H1 (cell line): ENCODE measurements at regions not wholly inside any gene's neighbourhood (a gene's known extent, or its start where the extent isn't known, plus 50 kb on each side); places are given as distances from the start of the nearest gene placed in this dataset.

Experiments used
- CTCF ChIA-PET: fragments of 300-600 bp; sonication (Branson Sonifier 250); formaldehyde crosslinking; loops from one replicate; lab custom pipeline; 2021; ENCODE audit not compliant: partially characterized antibody; lab: Charles Lee
- POLR2A ChIA-PET: fragments of 300-600 bp; sonication (Branson Sonifier 250); formaldehyde crosslinking; loops from one replicate; lab custom pipeline; 2021; ENCODE audit warnings: inconsistent platforms; ENCODE audit not compliant: partially characterized antibody; lab: Charles Lee
- DNase-seq, 2 experiments: peaks; one replicate each; pipeline versions ENCODE4 v3.0.0 to v3.0.0-alpha.2; 2010 to 2022; ENCODE audit warnings: low spot score in 2 of 2, low read depth in 1 of 2, mixed read lengths in 1 of 2
- FAIRE-seq: peaks from 2 replicates; lab custom pipeline; 2011; peaks lifted over from hg19 to GRCh38; lab: Jason Lieb, UNC
- H2AFZ ChIP-seq: 2 replicates; pipeline ENCODE4 v1.8.1; 2012; ENCODE audit warnings: low read length, inconsistent platforms
- H2AK5ac ChIP-seq: 2 replicates; pipeline ENCODE4 v1.6.1; 2013; ENCODE audit warnings: low read depth, low read length
- H2BK120ac ChIP-seq: replicated peaks from 2 replicates; pipeline ENCODE3; 2013; ENCODE audit warnings: low read depth, low read length, inconsistent platforms
- H2BK12ac ChIP-seq: 2 replicates; pipeline ENCODE4 v1.6.1; 2013; ENCODE audit warnings: low read depth, low read length
- H2BK15ac ChIP-seq: 2 replicates; pipeline ENCODE4 v1.6.1; 2013; ENCODE audit warnings: low read length
- H2BK20ac ChIP-seq: 2 replicates; pipeline ENCODE4 v1.6.1; 2013; ENCODE audit warnings: low read length
- H2BK5ac ChIP-seq: 2 replicates; pipeline ENCODE4 v1.6.1; 2013; ENCODE audit warnings: low read depth, low read length
- H3K14ac ChIP-seq: 2 replicates; pipeline ENCODE4 v1.6.1; 2013; ENCODE audit warnings: inconsistent platforms; ENCODE audit not compliant: insufficient read length
- H3K18ac ChIP-seq: 2 replicates; pipeline ENCODE4 v1.6.1; 2013; ENCODE audit warnings: low read length; ENCODE audit errors: extremely low read depth
- H3K23ac ChIP-seq: 2 replicates; pipeline ENCODE4 v1.6.1; 2013; ENCODE audit warnings: inconsistent platforms; ENCODE audit not compliant: insufficient read length
- H3K23me2 ChIP-seq: 2 replicates; pipeline ENCODE4 v1.6.1; 2013; ENCODE audit warnings: low read depth, low read length
- H3K27ac ChIP-seq: 2 replicates; pipeline ENCODE4 v1.6.1; 2011; ENCODE audit warnings: low read depth, low read length, inconsistent platforms
- H3K27me3 ChIP-seq, 4 experiments: replicated peaks in 1 of 4; 1 replicate in 1 of 4; 2 replicates in 3 of 4; pipeline versions ENCODE4 v1.6.1 to v1.8.1; 2011 to 2013; ENCODE audit warnings: low read length in 3 of 4, mild to moderate bottlenecking in 3 of 4, inconsistent platforms in 2 of 4, mixed read lengths in 2 of 4, moderate library complexity in 1 of 4; ENCODE audit not compliant: control insufficient read depth in 3 of 4, insufficient read depth in 3 of 4; ENCODE audit errors: extremely low read depth in 1 of 4
- H3K36me3 ChIP-seq, 4 experiments: 2 replicates each; pipeline versions ENCODE4 v1.6.1 to v1.8.1; 2011 to 2013; ENCODE audit warnings: mild to moderate bottlenecking in 4 of 4, low read length in 3 of 4, moderate library complexity in 2 of 4, control low read depth in 1 of 4, inconsistent platforms in 1 of 4; ENCODE audit not compliant: insufficient read depth in 4 of 4, control insufficient read depth in 2 of 4
- H3K4ac ChIP-seq: replicated peaks from 2 replicates; pipeline ENCODE3; 2013; ENCODE audit warnings: low read length, low read depth, mixed read lengths, inconsistent platforms; ENCODE audit not compliant: insufficient read length
- H3K4me1 ChIP-seq, 4 experiments: replicated peaks in 1 of 4; 1 replicate in 1 of 4; 2 replicates in 3 of 4; pipeline versions ENCODE4 v1.6.1 to v1.8.1; 2011 to 2013; ENCODE audit warnings: low read length in 3 of 4, inconsistent platforms in 2 of 4, mixed read lengths in 1 of 4; ENCODE audit not compliant: insufficient read depth in 4 of 4, control insufficient read depth in 3 of 4
- H3K4me2 ChIP-seq, 2 experiments: 2 replicates each; pipeline versions ENCODE4 v1.6.1 to v1.8.1; 2011 to 2013; ENCODE audit warnings: low read depth in 2 of 2, low read length in 2 of 2, control low read depth in 1 of 2, inconsistent platforms in 1 of 2, mild to moderate bottlenecking in 1 of 2; ENCODE audit not compliant: insufficient read depth in 1 of 2
- H3K4me3 ChIP-seq, 4 experiments: fragments of 200-600, 300-600 bp in 1 of 4; sonication (generic), shearing (Covaris generic), sonication (Bioruptor Twin) in 1 of 4; 2 replicates each; pipeline versions ENCODE4 v1.5.1 to v1.8.1; 2011 to 2016; ENCODE audit warnings: low read length in 4 of 4, low read depth in 3 of 4, control low read depth in 2 of 4, inconsistent platforms in 2 of 4, mild to moderate bottlenecking in 2 of 4, mixed read lengths in 1 of 4, moderate library complexity in 1 of 4; ENCODE audit not compliant: insufficient read depth in 2 of 4; ENCODE audit errors: extremely low read depth in 1 of 4
- H3K56ac ChIP-seq: replicated peaks from 2 replicates; pipeline ENCODE3; 2013; ENCODE audit warnings: low read depth, mild to moderate bottlenecking, mixed read lengths, low read length, inconsistent platforms; ENCODE audit not compliant: insufficient read length
- H3K79me1 ChIP-seq: 2 replicates; pipeline ENCODE4 v1.6.1; 2013; ENCODE audit warnings: low read depth, low read length, control low read depth
- H3K79me2 ChIP-seq, 2 experiments: 2 replicates each; pipeline versions ENCODE4 v1.6.1 to v1.8.1; 2012 to 2013; ENCODE audit warnings: low read length in 2 of 2, mild to moderate bottlenecking in 2 of 2, inconsistent platforms in 1 of 2; ENCODE audit not compliant: insufficient read depth in 2 of 2, control insufficient read depth in 1 of 2
- H3K9ac ChIP-seq, 4 experiments: replicated peaks in 1 of 4; 1 replicate in 1 of 4; 2 replicates in 3 of 4; pipeline versions ENCODE4 v1.6.1 to v1.8.1; 2011 to 2013; ENCODE audit warnings: low read depth in 3 of 4, low read length in 3 of 4, control low read depth in 2 of 4, mild to moderate bottlenecking in 2 of 4, moderate library complexity in 2 of 4, inconsistent platforms in 1 of 4; ENCODE audit errors: extremely low read depth in 1 of 4
- H3K9me3 ChIP-seq, 2 experiments: 2 replicates each; pipeline versions ENCODE4 v1.6.1 to v1.8.1; 2012 to 2013; ENCODE audit warnings: mild to moderate bottlenecking in 2 of 2, moderate library complexity in 2 of 2, control low read depth in 1 of 2, inconsistent platforms in 1 of 2, low read depth in 1 of 2, low read length in 1 of 2, mixed read lengths in 1 of 2; ENCODE audit not compliant: insufficient read depth in 2 of 2
- H4K20me1 ChIP-seq, 2 experiments: replicated peaks in 1 of 2; 2 replicates each; pipeline versions ENCODE3 to v1.8.1; 2011 to 2013; ENCODE audit warnings: inconsistent platforms in 2 of 2, low read length in 2 of 2, mild to moderate bottlenecking in 1 of 2; ENCODE audit not compliant: insufficient read depth in 2 of 2, control insufficient read depth in 1 of 2
- H4K5ac ChIP-seq: 2 replicates; pipeline ENCODE4 v1.6.1; 2013; ENCODE audit warnings: low read length, low read depth, mixed read lengths, inconsistent platforms; ENCODE audit not compliant: insufficient read length
- H4K8ac ChIP-seq: 2 replicates; pipeline ENCODE4 v1.8.0; 2013; ENCODE audit warnings: mild to moderate bottlenecking, moderate library complexity, low read length, inconsistent platforms; ENCODE audit not compliant: insufficient read depth; ENCODE audit errors: extremely low read depth
- H4K91ac ChIP-seq: replicated peaks from 2 replicates; pipeline ENCODE3; 2013; ENCODE audit warnings: low read length, mixed read lengths, inconsistent platforms; ENCODE audit not compliant: insufficient read length
- CBX8 ChIP-seq: fragments of 300-800, 300-1000 bp; sonication (generic); IDR thresholded peaks from 2 replicates; pipeline ENCODE4 v1.7.1; 2016; ENCODE audit warnings: low read depth, low read length, borderline replicate concordance
- CREB1 ChIP-seq: IDR thresholded peaks from 2 replicates; pipeline ENCODE4 v1.6.1; 2012; ENCODE audit warnings: inconsistent platforms
- GABPA ChIP-seq: IDR thresholded peaks from 2 replicates; pipeline ENCODE4 v1.6.1; 2011; ENCODE audit warnings: mild to moderate bottlenecking, low read length, moderate library complexity, borderline replicate concordance; ENCODE audit not compliant: insufficient read depth
- JUN ChIP-seq: IDR thresholded peaks from 2 replicates; pipeline ENCODE4 v1.6.1; 2011; ENCODE audit warnings: low read depth, mild to moderate bottlenecking, improper control_type of control experiment, low read length
- NRF1 ChIP-seq: IDR thresholded peaks from 2 replicates; pipeline ENCODE4 v1.6.1; 2011; ENCODE audit warnings: mild to moderate bottlenecking, low read depth, low read length, improper control_type of control experiment
- SAP30 ChIP-seq: fragments of 300-600 bp; sonication (generic); IDR thresholded peaks from 2 replicates; pipeline ENCODE4 v1.7.1; 2012; ENCODE audit warnings: low read length, moderate library complexity, mild to moderate bottlenecking, inconsistent platforms; ENCODE audit not compliant: insufficient read depth, insufficient replicate concordance
- SIX5 ChIP-seq: IDR thresholded peaks from 2 replicates; pipeline ENCODE4 v1.6.1; 2011; ENCODE audit warnings: mild to moderate bottlenecking, low read depth, low read length
- TAF7 ChIP-seq: optimal IDR thresholded peaks from 2 replicates; pipeline ENCODE3; 2011; ENCODE audit warnings: low read depth, mild to moderate bottlenecking, inconsistent platforms, low read length, moderate library complexity, borderline replicate concordance
- ZNF274 ChIP-seq: IDR thresholded peaks from 2 replicates; pipeline ENCODE4 v1.7.0; 2012; ENCODE audit warnings: low read length, borderline replicate concordance; ENCODE audit errors: extremely low read depth
- WGBS, 2 experiments: shearing (Covaris generic) in 1 of 2; methylation state at CpG; one replicate each; pipeline versions ENCODE4 v1.1.6 to v1.1.7; 2013 to 2015; ENCODE audit warnings: low lambda C conversion rate in 2 of 2, mixed read lengths in 2 of 2, inconsistent platforms in 1 of 2, low coverage in 1 of 2, missing lambda C conversion rate in 1 of 2; ENCODE audit not compliant: insufficient replicate concordance in 2 of 2, insufficient coverage in 1 of 2, insufficient read length in 1 of 2; ENCODE audit errors: extremely low coverage in 1 of 2, missing lambda C conversion rate in 1 of 2; 5-methylcytosine and 5-hydroxymethylcytosine counted together

GRCh38 chr4:4690854-4691253 lies 149.0 kb upstream of the STX18 start:
- no peak overlapping the region for H3K23ac ChIP-seq
- H2BK120ac ChIP-seq, result no peak overlapping the region
- peaks cover 0 to 2% of the 10 kb centered on the region in 2 experiments for H4K20me1 ChIP-seq
- H4K5ac ChIP-seq, result no peak overlapping the region
- no peak overlapping the region for H2AK5ac ChIP-seq
- no peak overlapping the region for H3K18ac ChIP-seq
- H3K27ac ChIP-seq, result no peak overlapping the region
- H3K36me3 ChIP-seq, result no peaks in the 10 kb centered on the region
- no peak overlapping the region for H2BK20ac ChIP-seq
- no peaks in the 10 kb centered on the region for H3K79me1 ChIP-seq
- no peak overlapping the region for H2AFZ ChIP-seq
- no peak overlapping the region for H3K4me2 ChIP-seq
- FAIRE-seq (no peak), DNase-seq (no peak)
- no peak overlapping the region for H3K4me3 ChIP-seq
- no peak overlapping the region for H2BK12ac ChIP-seq
- no peaks in the 10 kb centered on the region for H3K9me3 ChIP-seq
- H3K23me2 ChIP-seq, result peaks cover 3% of the 10 kb centered on the region; the same call in 1 of the 2 replicates
- H2BK5ac ChIP-seq, result no peak overlapping the region
- no peak overlapping the region for H3K4ac ChIP-seq
- H3K14ac ChIP-seq, result no peak overlapping the region
- 0 out of 7 replicates have a peak, but pooled peaks cover 0 to 3% (median 1%) of the 10 kb centered on the region in 4 experiments for H3K27me3 ChIP-seq
- CTCF ChIA-PET, result interaction anchor here (0.6 to 3.6 kb wide), 3 partner anchors 9 to 35 kb away, joined by 3 to 21 read pairs (median 12); no protein-coding TSS in a partner anchor
- H2BK15ac ChIP-seq, result no peak overlapping the region
- POLR2A ChIA-PET, result no interaction called here
- no peak overlapping the region for H3K56ac ChIP-seq
- H4K8ac ChIP-seq, result no peak overlapping the region
- 84% methylated on average over 2 of the region's 2 CpGs; no CpG with 5 or more reads in 1 of the 2 experiments for WGBS, 2 experiments
- H4K91ac ChIP-seq, result no peak overlapping the region
- peaks cover 3 to 9% (median 6%) of the 10 kb centered on the region in 4 experiments; a peak in 5 of 7 replicates for H3K4me1 ChIP-seq
- H3K79me2 ChIP-seq, result no peaks in the 10 kb centered on the region
- H3K9ac ChIP-seq, result no peak overlapping the region
- TF ChIP-seq SAP30, result no peak
- no peak for TF ChIP-seq JUN
- TF ChIP-seq CBX8, result no peak
- TF ChIP-seq TAF7, result no peak
- TF ChIP-seq GABPA, result no peak
- TF ChIP-seq NRF1, result no peak
- TF ChIP-seq SIX5, result no peak
- no peak for TF ChIP-seq ZNF274
- no peak for TF ChIP-seq CREB1
